HG03565 (cell line): ENCODE measurements at regions not wholly inside any gene's neighbourhood (a gene's known extent, or its start where the extent isn't known, plus 50 kb on each side); places are given as distances from the start of the nearest gene placed in this dataset.
"Not testable (repeated sequence)": the region's sequence is repeated elsewhere in the genome, so short reads cannot be mapped to it uniquely, and the experiment has no call there.

ENCODE experiments used
- ATAC-seq: cut with Tn5 transposase; IDR thresholded peaks from one replicate; pipeline ENCODE4 v1.9.1; 2021; ENCODE audit warnings: mild to moderate bottlenecking, moderate library complexity; ENCODE audit not compliant: unreplicated experiment

DNA sequence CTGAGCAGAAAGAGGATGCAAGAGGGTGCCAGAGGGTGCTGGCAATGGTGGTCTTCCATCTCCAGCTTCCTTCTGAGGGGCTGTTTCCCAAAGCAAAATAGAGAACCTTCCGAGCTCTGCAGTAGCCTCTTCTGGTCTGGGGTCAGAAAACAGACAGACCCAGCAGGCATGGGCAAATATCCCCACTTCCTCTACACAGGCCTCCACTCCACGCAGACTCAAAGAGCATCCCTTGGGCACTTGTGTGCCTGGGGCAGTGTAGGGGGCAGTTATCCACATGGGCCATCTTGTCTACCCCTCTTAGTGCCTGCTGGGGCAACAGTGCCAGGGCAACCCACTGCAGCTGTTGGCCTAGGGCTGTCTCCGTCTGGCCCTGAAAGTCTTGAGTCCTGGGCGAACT is 231.9 kb downstream of the TTC8 start:
- no peak for ATAC-seq

DNA sequence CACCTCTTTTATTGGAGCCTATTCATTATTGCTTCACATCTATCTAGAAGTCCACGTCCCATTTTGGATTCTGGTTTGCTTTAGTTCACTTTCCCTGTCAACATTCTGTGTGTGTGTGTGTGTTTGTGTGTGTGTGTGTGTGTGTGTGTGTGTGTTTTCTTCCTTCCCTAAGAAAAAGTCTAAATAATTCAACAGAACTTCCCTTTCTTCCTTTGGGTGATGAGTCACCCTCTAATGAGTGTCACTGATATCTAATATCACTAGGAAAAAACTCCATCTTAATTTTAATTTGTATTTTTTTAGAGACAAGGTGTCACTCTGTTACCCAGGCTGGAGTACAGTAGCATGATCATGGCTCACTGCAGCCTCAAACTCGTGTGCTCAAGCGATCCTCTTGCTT is 234.2 kb downstream of the TTC8 start:
- ATAC-seq: no peak

DNA sequence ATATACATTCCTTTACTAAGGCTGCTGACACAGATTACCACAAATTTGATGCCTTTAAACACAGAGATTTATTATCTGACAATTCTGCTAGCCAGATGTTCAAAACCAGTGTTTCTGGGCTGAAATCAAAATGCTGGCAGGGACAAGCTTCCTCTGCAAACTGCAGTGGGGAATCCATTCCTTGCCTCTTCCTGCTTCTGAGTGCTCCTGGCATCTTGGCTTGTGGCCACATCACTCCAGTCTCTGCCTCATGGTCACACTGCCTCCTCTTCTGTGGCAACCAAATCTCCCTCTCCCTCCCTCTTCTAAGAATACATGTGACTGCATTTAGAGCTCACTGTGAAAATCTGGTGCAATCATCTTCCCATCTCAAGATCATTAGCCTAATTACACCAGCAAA is 235.7 kb downstream of the TTC8 start:
- ATAC-seq: no peak

- no peak for ATAC-seq
Observed at GRCh38 chr14:89061696-89062095, 237.2 kb downstream of the TTC8 start.

- no peak for ATAC-seq
Observed at GRCh38 chr14:89065879-89066278, 241.4 kb downstream of the TTC8 start.

DNA sequence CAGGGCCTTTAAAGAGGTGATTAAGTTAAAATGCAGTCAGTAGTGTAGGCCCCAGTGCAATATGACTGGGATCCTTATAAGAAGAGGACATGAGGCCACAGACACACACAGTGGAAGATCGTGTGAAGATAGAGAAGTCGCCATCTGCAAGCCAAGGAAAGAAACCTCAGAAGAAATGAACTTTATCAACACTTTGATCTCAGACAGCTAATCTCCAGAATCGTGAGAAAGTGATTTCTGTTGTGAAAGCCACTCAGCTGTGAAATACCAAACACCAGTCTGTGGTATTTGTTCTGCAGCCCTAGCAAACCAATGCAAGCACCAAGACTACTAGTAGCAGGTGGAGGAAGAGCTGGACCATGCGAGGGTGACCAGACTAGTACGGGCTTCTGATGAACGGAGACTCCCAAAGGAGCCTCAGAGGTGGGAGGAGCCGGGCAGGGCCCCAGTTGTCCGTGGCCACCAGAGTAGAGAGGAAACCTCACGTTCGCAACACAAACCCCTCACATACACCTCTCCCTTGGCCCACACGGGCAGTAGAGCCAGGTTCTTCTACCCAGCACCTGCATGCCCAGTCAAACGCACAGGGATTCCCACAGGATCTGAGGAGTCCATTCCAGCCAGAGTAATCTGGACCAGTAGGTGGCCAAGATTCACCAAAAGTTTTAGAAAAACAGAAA is 243.0 kb downstream of the TTC8 start:
- no peak for ATAC-seq

- no peak for ATAC-seq
Observed at GRCh38 chr14:89078021-89078795, 253.8 kb downstream of the TTC8 start.

DNA sequence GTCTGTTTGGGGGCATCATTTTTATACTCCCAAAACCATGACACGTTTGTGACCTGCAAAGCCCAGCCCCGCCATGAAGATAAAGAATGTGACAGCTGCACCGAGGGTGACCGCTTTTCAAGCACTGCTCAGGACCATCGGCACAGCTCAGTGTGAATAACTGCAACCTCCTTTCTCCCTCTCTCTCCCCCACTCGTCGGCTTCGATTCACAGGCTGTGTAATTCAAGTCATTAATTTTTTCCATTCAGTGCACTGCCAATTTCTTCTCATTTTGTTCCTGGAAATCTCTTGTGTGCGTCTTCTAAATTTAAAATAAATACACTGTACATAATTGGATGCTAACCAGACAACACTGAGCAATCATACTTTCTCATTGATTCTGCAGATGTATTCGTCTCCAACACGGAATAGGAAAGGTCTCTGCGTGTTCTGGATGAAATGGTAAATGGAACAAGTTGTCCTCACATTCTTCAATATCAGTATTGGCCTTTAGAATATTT is 260.8 kb downstream of the TTC8 start:
- ATAC-seq: no peak

DNA sequence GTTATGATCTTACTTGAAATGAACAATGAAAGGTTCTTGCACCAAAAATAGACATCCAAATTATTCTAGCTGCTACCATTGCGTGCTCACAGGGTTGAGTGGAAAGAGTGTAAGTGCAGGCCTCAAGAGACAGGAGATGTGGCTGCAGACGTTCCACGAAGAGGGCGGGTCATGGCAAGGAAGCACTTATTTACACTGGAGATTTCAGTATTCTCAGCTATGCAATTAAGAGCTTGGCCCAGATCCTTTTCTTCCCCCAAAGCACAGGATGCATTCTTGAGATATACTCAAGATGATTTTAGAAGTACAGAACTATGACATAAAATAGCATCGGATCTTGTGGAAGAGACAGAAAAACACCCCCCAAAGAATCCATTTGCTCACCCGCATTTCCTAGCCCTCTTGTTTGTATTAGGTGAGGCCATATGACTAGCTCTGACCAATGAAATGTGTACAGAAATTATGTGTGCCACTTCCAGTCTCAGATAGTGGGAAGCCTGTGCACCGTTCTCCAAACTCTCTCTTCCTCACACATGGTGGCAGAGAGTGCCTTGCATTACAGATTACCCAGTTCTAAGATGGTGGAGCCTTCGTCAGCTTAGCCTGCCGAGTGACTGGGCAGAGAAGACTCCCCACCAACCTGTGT is 261.4 kb downstream of the TTC8 start:
- ATAC-seq: no peak

- no peak for ATAC-seq
Observed at GRCh38 chr14:89088530-89088929, 264.1 kb downstream of the TTC8 start.

DNA sequence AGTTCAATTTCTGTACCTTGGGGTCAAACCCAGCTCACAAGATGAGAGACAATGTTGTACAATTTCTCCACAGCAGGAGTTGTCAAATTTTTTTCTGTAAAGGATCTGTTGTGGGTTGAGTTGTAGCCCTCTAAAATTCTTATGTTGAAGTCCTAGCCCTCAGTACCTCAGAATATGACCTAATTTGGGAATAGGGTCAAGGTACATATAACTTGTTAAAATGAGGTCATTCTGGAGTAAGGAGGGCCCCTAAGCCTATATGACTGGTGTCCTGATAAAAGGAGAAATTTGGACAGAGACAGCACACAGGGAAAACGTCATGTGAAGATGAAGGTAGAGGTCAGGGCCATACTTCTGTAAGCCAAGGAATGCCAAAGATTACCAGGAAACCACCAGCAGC is 264.9 kb downstream of the TTC8 start:
- ATAC-seq: no peak

DNA sequence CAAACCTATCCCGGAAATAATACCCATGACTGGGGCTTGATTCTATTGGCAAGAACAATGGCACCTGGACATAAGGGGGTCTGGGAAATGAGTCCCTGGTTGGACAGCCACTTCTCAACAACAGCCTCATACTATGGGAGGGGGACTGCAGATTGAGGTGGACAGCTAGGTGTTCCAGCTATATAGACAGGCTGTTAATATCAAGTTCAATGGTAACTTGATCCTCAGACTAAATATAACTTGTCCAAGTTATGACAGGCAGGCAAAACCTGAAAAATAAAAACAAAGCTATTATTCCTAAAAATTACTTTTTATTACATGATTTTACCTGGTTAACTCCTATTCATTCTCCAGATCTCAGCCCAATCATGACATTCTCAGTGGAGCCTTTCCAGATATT is 267.3 kb downstream of the TTC8 start:
- no peak for ATAC-seq

DNA sequence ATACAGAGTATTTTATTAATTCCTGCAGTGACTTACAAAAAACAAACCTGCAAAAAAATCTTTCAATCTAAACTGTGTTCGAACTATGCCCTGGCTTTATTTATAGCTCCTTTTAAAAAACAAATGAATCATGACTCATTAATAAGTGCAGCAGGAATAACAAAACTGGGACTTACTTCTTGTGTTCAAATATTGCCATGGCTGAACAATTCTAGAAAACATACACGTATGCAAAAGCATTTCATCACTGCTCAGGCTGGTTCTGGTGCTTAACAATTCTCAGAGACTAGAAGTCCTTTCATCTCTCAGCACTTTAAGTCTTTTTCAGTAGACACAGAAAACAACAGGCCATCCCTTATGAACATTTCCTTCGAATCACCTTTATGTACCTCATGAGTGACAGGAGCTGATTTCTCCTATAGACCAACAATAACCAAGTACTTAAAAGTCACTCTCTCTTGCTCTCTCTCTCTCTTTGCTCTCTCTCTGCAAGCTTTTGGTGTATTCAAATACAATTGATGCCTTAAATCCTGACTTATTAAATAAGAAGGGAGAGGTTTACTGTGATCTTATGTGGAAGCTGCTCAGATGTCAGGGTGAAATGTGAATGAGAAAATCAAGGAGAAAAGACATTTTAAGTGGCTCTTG is 268.8 kb downstream of the TTC8 start:
- no peak for ATAC-seq

- no peak for ATAC-seq
Observed at GRCh38 chr14:89095036-89095435, 270.6 kb downstream of the TTC8 start.

GRCh38 chr14:89096946-89097345 is 272.5 kb downstream of the TTC8 start:
- no peak for ATAC-seq

GRCh38 chr14:89098254-89098653 is 273.8 kb downstream of the TTC8 start:
- no peak for ATAC-seq

- not testable (repeated sequence) for ATAC-seq
Observed at GRCh38 chr14:89104171-89104817, 279.8 kb downstream of the TTC8 start.

- ATAC-seq: not testable (repeated sequence)
Observed at GRCh38 chr14:89104861-89105260, 280.4 kb downstream of the TTC8 start.
